EL (cell line): ENCODE measurements at regions not wholly inside any gene's neighbourhood (a gene's known extent, or its start where the extent isn't known, plus 50 kb on each side); places are given as distances from the start of the nearest gene placed in this dataset.

ENCODE experiments used
- DNase-seq: peaks from one replicate; pipeline ENCODE4 v3.0.0-alpha.2; 2016

- DNase-seq: no peak
These were observed 893.8 kb upstream of the POU3F3 start for GRCh38 chr2:103960129-103960513.

GRCh38 chr2:103960951-103961350 is 893.0 kb upstream of the POU3F3 start:
- DNase-seq: no peak

GRCh38 chr2:103961862-103962261 is 892.1 kb upstream of the POU3F3 start:
- no peak for DNase-seq

GRCh38 chr2:103962670-103963069 is 891.2 kb upstream of the POU3F3 start:
- no peak for DNase-seq

GRCh38 chr2:103963146-103963725 is 890.7 kb upstream of the POU3F3 start:
- DNase-seq: no peak

- DNase-seq: no peak
These were observed 876.7 kb upstream of the POU3F3 start for GRCh38 chr2:103977241-103977640.

GRCh38 chr2:103977668-103978067 is 876.2 kb upstream of the POU3F3 start:
- DNase-seq: no peak

GRCh38 chr2:103980401-103980800 is 873.5 kb upstream of the POU3F3 start:
- no peak for DNase-seq

- no peak for DNase-seq
These were observed 871.2 kb upstream of the POU3F3 start for GRCh38 chr2:103982691-103983090.

GRCh38 chr2:103986001-103986400 is 867.9 kb upstream of the POU3F3 start:
- no peak for DNase-seq

- no peak for DNase-seq
These were observed 862.3 kb upstream of the POU3F3 start for GRCh38 chr2:103991591-103991990.

GRCh38 chr2:104004821-104005220 is 849.1 kb upstream of the POU3F3 start:
- no peak for DNase-seq

- DNase-seq: no peak
These were observed 837.1 kb upstream of the POU3F3 start for GRCh38 chr2:104016801-104017200.

GRCh38 chr2:104023306-104023705 is 830.6 kb upstream of the POU3F3 start:
- DNase-seq: no peak

- no peak for DNase-seq
These were observed 830.1 kb upstream of the POU3F3 start for GRCh38 chr2:104023765-104024164.

- no peak for DNase-seq
These were observed 828.6 kb upstream of the POU3F3 start for GRCh38 chr2:104025295-104025694.

GRCh38 chr2:104026725-104027124 is 827.2 kb upstream of the POU3F3 start:
- no peak for DNase-seq

- DNase-seq: no peak
These were observed 826.6 kb upstream of the POU3F3 start for GRCh38 chr2:104027321-104027720.

- DNase-seq: no peak
These were observed 825.9 kb upstream of the POU3F3 start for GRCh38 chr2:104028061-104028460.

- no peak for DNase-seq
These were observed 820.5 kb upstream of the POU3F3 start for GRCh38 chr2:104033399-104033798.

GRCh38 chr2:104040771-104041170 is 813.1 kb upstream of the POU3F3 start:
- no peak for DNase-seq

GRCh38 chr2:104041351-104041750 is 812.6 kb upstream of the POU3F3 start:
- DNase-seq: no peak

- DNase-seq: no peak
These were observed 810.1 kb upstream of the POU3F3 start for GRCh38 chr2:104043864-104044263.

- no peak for DNase-seq
These were observed 808.8 kb upstream of the POU3F3 start for GRCh38 chr2:104045071-104045470.

- DNase-seq: no peak
These were observed 807.4 kb upstream of the POU3F3 start for GRCh38 chr2:104046466-104046865.

GRCh38 chr2:104047516-104047915 is 806.4 kb upstream of the POU3F3 start:
- no peak for DNase-seq
